ENCODE measurements at regions not wholly inside any gene's neighbourhood (a gene's known extent, or its start where the extent isn't known, plus 50 kb on each side); places are given as distances from the start of the nearest gene placed in this dataset.

GRCh38 chr7:17523813-17524739, 225.6 kb downstream of the AHR start:
- DNase-seq = no peak

GRCh38 chr7:17524746-17525145, 226.3 kb downstream of the AHR start:
- no peak for DNase-seq

GRCh38 chr7:17526621-17527020, 228.2 kb downstream of the AHR start:
- no peak for DNase-seq

DNA sequence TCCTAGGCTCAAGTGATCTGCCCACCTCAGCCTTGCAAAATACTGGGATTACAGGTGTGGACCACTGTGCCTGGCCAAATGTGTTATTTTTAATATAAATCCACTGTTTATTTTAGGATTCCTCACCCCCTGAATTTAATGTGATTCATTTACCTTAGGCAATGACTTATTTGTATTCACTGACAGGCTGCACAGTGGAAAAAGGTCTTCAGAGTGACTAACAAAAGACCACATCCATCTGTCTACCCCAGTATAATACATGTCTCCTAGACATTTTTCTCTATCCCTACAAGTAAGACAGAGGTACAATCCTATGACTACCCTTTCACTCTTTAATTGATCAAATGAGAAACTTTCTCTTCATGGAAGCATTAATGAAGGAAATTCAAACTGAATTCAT, 230.2 kb downstream of the AHR start:
- DNase-seq = no peak

DNA sequence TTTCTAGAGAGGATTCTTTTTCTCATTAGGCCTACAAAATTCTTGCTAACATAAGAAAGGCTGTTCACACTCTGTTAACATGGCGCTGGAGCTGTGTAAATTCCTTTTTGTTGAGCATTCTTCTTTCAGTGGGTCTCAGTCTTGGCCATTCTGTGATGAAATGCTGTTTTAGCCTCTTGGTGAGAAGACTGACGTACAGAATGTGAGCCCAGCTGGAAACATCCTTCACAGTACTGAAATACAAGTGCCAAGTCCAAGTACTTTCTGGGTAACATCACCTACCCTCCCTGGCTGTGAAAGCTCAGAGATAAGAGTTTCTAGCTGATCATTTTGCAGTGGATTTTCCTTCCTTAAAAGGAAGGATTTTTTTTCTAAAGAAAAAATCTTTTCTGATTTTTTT, 231.8 kb downstream of the AHR start:
- DNase-seq = no peak

DNA sequence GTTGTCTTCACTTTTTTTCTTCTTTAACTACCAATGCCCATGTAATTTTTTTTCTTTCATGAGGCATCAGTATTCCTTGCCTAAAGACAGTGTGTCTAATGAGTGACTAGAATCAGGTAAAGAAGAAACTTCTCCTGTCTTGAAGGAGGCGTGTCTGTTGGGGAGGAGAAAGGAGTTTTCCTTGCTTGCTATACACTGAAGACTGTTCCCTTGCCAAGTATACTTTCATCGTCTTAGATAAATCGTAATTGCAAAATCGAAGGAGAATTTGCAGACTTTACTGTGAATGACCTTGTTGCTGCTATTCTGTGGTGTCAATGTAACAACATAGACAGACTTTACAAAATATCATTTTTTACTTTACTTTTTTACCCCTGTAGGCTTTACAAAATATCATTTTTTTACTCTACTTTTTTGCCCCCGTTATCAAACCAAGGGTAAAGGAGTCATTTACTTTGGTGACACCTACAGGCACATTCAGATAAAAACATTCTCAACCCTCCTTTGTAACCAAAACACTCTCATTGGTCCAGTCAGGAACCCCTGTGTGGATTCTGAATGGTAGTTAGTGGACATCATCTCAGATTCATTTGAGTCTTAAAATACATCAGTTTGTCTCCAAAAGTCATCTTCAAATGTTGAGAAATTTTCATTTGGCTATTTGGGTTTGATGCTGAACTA, 232.4 kb downstream of the AHR start:
- DNase-seq = no peak

GRCh38 chr7:17532861-17533404, 234.5 kb downstream of the AHR start:
- no peak for DNase-seq

- no peak for DNase-seq
Observed at GRCh38 chr7:17534348-17534747, 235.9 kb downstream of the AHR start.

GRCh38 chr7:17535776-17536175, 237.3 kb downstream of the AHR start:
- DNase-seq = no peak

DNA sequence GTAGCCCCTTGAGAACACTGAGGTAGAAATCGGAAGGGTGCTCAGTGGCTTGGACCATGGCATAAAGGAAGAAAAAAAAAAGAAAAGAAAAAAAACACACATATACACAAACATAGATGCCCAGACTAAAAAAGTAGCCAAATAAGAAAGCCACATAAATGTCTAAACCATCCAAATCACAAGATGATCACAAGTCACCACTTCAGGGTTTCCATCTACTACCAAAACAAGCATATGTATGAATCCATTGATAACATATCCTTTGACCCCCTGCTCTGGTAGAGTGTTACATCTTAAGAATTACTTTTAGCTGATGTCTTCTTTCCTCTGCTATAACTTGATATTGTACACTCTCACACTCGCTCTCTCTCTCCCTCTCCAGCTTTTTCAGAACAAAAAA, 245.9 kb downstream of the AHR start:
- DNase-seq = no peak

GRCh38 chr7:17545348-17545747, 246.9 kb downstream of the AHR start:
- DNase-seq = no peak

DNA sequence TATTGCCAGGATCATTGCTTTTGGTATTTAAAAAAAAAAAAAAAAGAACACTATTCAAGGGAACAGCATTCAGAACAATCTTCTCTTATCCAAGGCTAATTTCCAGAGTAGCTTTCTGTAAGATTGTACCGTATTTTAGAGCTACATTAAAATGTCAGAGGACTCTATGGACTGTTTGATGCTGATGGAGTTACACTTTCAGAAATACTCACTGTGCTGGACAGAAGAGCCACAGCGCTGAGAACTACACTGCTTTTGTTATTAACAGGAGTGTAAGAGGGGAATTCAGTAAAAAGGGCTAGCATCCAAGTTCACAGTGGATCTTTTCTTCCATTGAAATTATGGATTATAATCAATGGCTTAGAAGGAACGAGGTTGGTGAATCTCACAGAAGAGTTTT, 247.7 kb downstream of the AHR start:
- no peak for DNase-seq

DNA sequence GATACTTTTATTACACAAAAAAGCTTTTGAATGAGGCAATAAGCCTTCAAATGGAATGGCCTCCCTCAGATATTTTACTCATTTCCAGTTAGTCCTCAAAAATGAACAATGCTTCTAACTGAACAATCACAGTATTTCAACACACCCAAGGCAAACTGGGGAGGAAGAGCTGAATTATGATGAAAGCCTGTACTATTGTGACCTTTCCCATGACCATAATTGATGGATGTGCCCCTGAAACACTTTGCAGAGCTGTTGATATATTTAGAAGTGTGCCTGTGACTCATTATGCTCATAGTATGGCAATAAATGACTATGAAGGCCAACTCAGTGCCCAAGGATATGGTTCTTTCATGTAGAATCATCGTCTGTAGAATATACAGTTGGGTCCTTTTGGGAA, 248.1 kb downstream of the AHR start:
- DNase-seq = no peak

DNA sequence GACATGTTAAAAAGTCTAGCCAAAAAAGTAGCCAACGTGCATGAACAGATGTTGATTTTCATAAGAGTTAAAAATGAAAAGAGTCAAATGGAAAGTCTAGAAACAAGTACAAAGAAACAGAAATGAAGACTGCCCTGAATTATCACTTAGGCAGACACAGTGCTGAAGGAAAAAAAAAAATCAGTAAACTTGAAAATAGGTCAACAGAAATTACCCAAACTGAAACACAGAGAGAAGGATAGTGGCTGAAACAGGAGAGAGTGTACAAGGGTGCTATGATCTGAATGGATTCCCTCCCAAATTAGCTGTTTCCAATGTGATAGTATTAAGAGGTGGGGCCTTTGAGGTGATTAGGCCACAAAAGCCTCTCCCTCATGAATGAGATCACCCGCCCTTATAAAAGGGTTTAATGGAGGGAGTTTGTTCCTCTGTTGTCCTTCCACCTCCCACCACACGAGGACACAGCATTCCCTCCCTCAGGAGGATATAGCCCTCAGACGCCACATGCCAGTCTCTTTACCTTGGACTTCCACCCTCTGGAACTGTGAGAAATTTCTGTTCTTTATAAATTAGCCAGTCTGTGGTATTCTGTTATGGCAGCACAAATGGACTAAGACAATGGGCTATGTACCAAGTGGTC, 249.7 kb downstream of the AHR start:
- no peak for DNase-seq

GRCh38 chr7:17549406-17549805, 251.0 kb downstream of the AHR start:
- no peak for DNase-seq

- DNase-seq = no peak
Observed at GRCh38 chr7:17552373-17552772, 253.9 kb downstream of the AHR start.

DNA sequence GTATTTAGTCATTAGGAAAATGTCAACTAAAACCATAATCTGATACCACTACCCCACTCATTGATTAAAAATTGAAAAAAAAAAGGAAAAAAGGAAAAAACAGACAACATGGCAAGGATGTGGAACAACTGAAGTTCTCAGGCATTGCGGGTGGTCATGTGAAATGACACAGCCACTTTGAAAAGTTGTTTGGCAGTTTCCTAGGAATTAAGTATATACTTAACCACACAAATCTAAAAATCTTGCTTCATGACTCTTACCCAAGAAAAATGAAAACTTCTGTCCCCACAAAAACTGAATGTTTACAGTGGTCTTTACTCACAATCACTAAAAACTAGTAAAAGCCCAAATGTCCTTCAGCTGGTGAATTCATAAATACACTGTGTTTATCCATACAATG, 254.5 kb downstream of the AHR start:
- no peak for DNase-seq

DNA sequence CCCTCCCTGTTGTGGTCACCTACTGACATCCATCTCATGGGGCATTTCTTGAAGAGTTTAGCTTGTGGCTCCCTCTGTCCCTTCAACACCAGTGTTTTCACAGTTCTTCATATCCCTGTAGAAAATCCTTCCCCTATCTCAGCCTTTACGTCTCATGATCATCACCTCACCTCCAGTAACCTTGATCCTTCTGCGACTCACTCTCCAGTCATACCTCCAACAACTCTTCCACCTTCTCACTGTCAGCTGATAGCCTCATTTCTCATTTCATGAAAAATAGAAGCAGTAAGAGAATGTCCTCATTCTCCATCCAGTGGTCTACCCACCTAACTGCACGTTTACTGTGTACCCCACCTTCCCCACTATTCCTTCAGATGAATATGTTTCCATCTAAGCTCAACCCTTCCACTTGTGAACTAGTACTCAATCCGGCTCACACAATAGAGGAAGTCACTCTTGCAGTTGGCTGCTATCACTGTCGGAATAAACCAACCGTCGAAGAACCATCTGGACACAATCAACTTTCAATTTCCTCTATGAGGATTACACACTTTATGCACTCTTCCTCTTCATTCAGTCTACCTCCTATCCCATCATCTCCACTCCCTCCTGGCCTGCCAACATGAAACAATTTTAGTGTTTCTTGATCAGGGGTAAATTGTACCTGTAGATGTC, 256.0 kb downstream of the AHR start:
- DNase-seq = no peak

DNA sequence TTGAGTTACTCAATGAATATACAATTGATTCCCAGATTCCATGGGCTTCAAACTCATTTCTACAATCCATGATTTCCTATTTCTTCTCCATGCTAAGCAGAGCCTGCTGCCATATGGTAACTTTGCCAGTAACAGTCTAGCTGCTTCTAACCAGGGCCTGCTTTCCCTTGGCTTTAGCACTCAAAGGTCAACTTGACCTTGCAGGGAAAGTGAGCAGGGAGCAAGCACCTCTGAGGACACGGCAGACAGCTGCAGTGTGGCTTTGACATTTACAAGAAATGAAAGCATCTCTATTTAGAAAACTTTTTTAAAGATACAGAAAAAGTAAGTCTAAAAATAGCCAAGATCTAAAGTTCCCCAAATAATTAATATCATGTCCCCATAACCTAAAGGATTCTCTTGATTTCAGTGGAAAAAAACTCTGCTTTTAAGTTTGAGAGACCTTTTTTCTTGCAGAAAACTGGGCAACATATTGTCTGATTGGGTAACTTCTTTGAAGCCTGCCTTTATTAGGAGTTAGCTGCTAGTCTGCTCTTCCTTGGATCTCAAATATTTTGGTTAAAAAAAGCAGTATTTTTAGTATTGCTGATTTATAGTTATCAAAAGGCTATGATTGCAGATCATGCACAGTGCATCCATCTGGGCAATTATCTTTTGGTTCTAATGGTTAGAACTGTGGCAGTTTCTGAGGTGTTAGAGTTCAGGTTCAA, 257.9 kb downstream of the AHR start:
- no peak for DNase-seq

GRCh38 chr7:17557251-17557671, 258.8 kb downstream of the AHR start:
- DNase-seq = no peak

GRCh38 chr7:17558135-17558534, 259.7 kb downstream of the AHR start:
- no peak for DNase-seq
